DMS53 treated with DMSO at 0.1 percent for 48 hours (cell line): ENCODE measurements at regions not wholly inside any gene's neighbourhood (a gene's known extent, or its start where the extent isn't known, plus 50 kb on each side); places are given as distances from the start of the nearest gene placed in this dataset.

Experiments
- DNase-seq: peaks from one replicate; lab custom pipeline; 2025; ENCODE audit not compliant: unreplicated experiment; lab: John Stamatoyannopoulos, UW

GRCh38 chr11:119783466-119784400 lies 54.7 kb upstream of the NECTIN1 start:
- DNase-seq: no peak

GRCh38 chr11:119782739-119783072 lies 53.7 kb upstream of the NECTIN1 start:
- DNase-seq: no peak

- DNase-seq: no peak
These were observed 53.2 kb upstream of the NECTIN1 start for GRCh38 chr11:119782006-119782738.

- DNase-seq: no peak
These were observed 51.4 kb upstream of the NECTIN1 start for GRCh38 chr11:119780222-119780953.

GRCh38 chr11:119779195-119780071 lies 50.4 kb upstream of the NECTIN1 start:
- DNase-seq: no peak
